T-helper 9 cell (primary cell): ENCODE measurements at regions not wholly inside any gene's neighbourhood (a gene's known extent, or its start where the extent isn't known, plus 50 kb on each side); places are given as distances from the start of the nearest gene placed in this dataset.
"Not testable (repeated sequence)": the region's sequence is repeated elsewhere in the genome, so short reads cannot be mapped to it uniquely, and the experiment has no call there.

Source experiments
- DNase-seq: peaks from one replicate; pipeline ENCODE4 v3.0.0-alpha.2; 2020

GRCh38 chr13:103638706-103639105, 572.5 kb upstream of the SLC10A2 start:
- no peak for DNase-seq

GRCh38 chr13:103634066-103634465, 567.8 kb upstream of the SLC10A2 start:
- DNase-seq, result no peak

- no peak for DNase-seq
These were observed 559.0 kb upstream of the SLC10A2 start for GRCh38 chr13:103625194-103625593.

GRCh38 chr13:103618151-103618550, 551.9 kb upstream of the SLC10A2 start:
- no peak for DNase-seq

GRCh38 chr13:103615771-103616170, 549.6 kb upstream of the SLC10A2 start:
- DNase-seq, result no peak

- no peak for DNase-seq
These were observed 548.5 kb upstream of the SLC10A2 start for GRCh38 chr13:103614761-103615160.

GRCh38 chr13:103607995-103608394, 541.8 kb upstream of the SLC10A2 start:
- DNase-seq, result no peak

GRCh38 chr13:103605546-103606326, 539.5 kb upstream of the SLC10A2 start:
- no peak for DNase-seq

- not testable (repeated sequence) for DNase-seq
These were observed 533.7 kb upstream of the SLC10A2 start for GRCh38 chr13:103599870-103600269.

- no peak for DNase-seq
These were observed 532.5 kb upstream of the SLC10A2 start for GRCh38 chr13:103598671-103599070.

GRCh38 chr13:103573446-103573845, 507.2 kb upstream of the SLC10A2 start:
- DNase-seq, result no peak

- DNase-seq, result no peak
These were observed 502.1 kb upstream of the SLC10A2 start for GRCh38 chr13:103568314-103568713.

GRCh38 chr13:103557878-103558277, 491.7 kb upstream of the SLC10A2 start:
- no peak for DNase-seq

- DNase-seq, result no peak
These were observed 490.5 kb upstream of the SLC10A2 start for GRCh38 chr13:103556681-103557080.

- no peak for DNase-seq
These were observed 481.7 kb upstream of the SLC10A2 start for GRCh38 chr13:103547914-103548313.

- DNase-seq, result no peak
These were observed 480.1 kb upstream of the SLC10A2 start for GRCh38 chr13:103546271-103546670.

- no peak for DNase-seq
These were observed 476.4 kb upstream of the SLC10A2 start for GRCh38 chr13:103542648-103543047.

- no peak for DNase-seq
These were observed 474.2 kb upstream of the SLC10A2 start for GRCh38 chr13:103540382-103540765.

GRCh38 chr13:103539721-103540381, 473.6 kb upstream of the SLC10A2 start:
- DNase-seq, result no peak

GRCh38 chr13:103539265-103539664, 473.0 kb upstream of the SLC10A2 start:
- DNase-seq, result no peak

- DNase-seq, result no peak
These were observed 471.4 kb upstream of the SLC10A2 start for GRCh38 chr13:103537616-103538015.

- DNase-seq, result no peak
These were observed 465.1 kb upstream of the SLC10A2 start for GRCh38 chr13:103531278-103531677.

GRCh38 chr13:103528437-103528836, 462.2 kb upstream of the SLC10A2 start:
- no peak for DNase-seq

GRCh38 chr13:103525530-103525929, 459.3 kb upstream of the SLC10A2 start:
- no peak for DNase-seq
